Fibroblast of lung (primary cell): ENCODE measurements at regions not wholly inside any gene's neighbourhood (a gene's known extent, or its start where the extent isn't known, plus 50 kb on each side); places are given as distances from the start of the nearest gene placed in this dataset.

Experiments used
- DNase-seq, 2 donors: peaks; one replicate each; pipeline versions ENCODE4 v3.0.0 to v3.0.0-alpha.2; 2010; ENCODE audit warnings: low read depth in 2 of 2
- H2AFZ ChIP-seq: 2 replicates; pipeline ENCODE4 v1.5.1; 2012; ENCODE audit warnings: low read length, control low read depth, inconsistent platforms
- H3K27ac ChIP-seq: 2 replicates; pipeline ENCODE4 v1.5.1; 2011; ENCODE audit warnings: low read length, control low read depth; ENCODE audit not compliant: insufficient read depth
- H3K27me3 ChIP-seq: 2 replicates; pipeline ENCODE4 v1.5.1; 2011; ENCODE audit warnings: mild to moderate bottlenecking, low read length; ENCODE audit not compliant: control insufficient read depth, insufficient read depth
- H3K36me3 ChIP-seq: 2 replicates; pipeline ENCODE4 v1.5.1; 2011; ENCODE audit warnings: low read length; ENCODE audit not compliant: control insufficient read depth, insufficient read depth
- H3K4me1 ChIP-seq: 2 replicates; pipeline ENCODE4 v1.5.1; 2011; ENCODE audit warnings: low read length; ENCODE audit not compliant: control insufficient read depth, insufficient read depth; ENCODE audit errors: extremely low read depth
- H3K4me2 ChIP-seq: 2 replicates; pipeline ENCODE4 v1.5.1; 2011; ENCODE audit warnings: low read length, control low read depth; ENCODE audit not compliant: insufficient read depth; ENCODE audit errors: extremely low read depth
- H3K4me3 ChIP-seq, 4 experiments: fragments of 200-600 bp in 1 of 4; sonication (generic) in 1 of 4; replicated peaks in 1 of 4; 2 replicates each; pipeline ENCODE4 v1.5.1; 2011 to 2016; ENCODE audit warnings: low read length in 4 of 4, low read depth in 3 of 4, mild to moderate bottlenecking in 3 of 4, control low read depth in 2 of 4, inconsistent platforms in 1 of 4, mixed read lengths in 1 of 4; ENCODE audit not compliant: insufficient read depth in 1 of 4; ENCODE audit errors: control extremely low read depth in 1 of 4
- H3K79me2 ChIP-seq: 2 replicates; pipeline ENCODE4 v1.5.1; 2012; ENCODE audit warnings: mild to moderate bottlenecking, low read length, inconsistent platforms; ENCODE audit not compliant: control insufficient read depth, insufficient read depth
- H3K9ac ChIP-seq: 2 replicates; pipeline ENCODE4 v1.5.1; 2011; ENCODE audit warnings: mild to moderate bottlenecking, low read length, control low read depth; ENCODE audit not compliant: insufficient read depth
- H3K9me3 ChIP-seq: 2 replicates; pipeline ENCODE4 v1.5.1; 2012; ENCODE audit warnings: low read depth, low read length; ENCODE audit not compliant: control insufficient read depth, insufficient read depth
- H4K20me1 ChIP-seq: 2 replicates; pipeline ENCODE4 v1.5.1; 2011; ENCODE audit warnings: low read length; ENCODE audit not compliant: control insufficient read depth, insufficient read depth; ENCODE audit errors: extremely low read depth
- EZH2 ChIP-seq: IDR thresholded peaks from 2 replicates; pipeline ENCODE4 v1.5.1; 2012; ENCODE audit warnings: low read length, control low read depth, mild to moderate bottlenecking; ENCODE audit errors: missing control alignments
- TF ChIP-seq, protein P1 (sequence below), 2 donors: IDR thresholded peaks in 1 of 2; conservative IDR thresholded peaks in 1 of 2; 1 replicate in 1 of 2; 2 replicates in 1 of 2; pipeline ENCODE4 v1.5.1; 2011 to 2012; ENCODE audit warnings: low read length in 2 of 2, control low read depth in 1 of 2, inconsistent platforms in 1 of 2, low read depth in 1 of 2, mild to moderate bottlenecking in 1 of 2

DNA sequence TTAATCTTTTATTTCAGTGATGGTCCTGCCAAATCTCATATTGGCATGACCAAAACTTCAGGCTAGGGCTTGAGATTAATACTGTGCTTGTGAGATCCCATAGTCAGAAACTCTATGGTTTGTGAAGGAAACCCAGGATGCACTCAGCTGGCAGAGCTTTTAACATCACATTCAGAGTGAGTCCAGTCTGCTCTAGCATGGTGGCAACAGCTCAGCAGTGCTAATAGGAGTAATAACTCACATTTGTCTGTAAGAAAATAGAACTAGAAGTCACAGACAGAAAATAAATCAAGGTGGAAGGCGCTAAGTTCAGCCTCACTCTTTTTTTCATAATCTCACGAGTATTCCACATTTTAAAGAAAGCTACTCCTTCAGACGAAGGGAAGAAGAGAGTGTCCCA lies 549.3 kb upstream of the TENM4 start:
- no peak for DNase-seq
- TF ChIP-seq, protein P1, sequence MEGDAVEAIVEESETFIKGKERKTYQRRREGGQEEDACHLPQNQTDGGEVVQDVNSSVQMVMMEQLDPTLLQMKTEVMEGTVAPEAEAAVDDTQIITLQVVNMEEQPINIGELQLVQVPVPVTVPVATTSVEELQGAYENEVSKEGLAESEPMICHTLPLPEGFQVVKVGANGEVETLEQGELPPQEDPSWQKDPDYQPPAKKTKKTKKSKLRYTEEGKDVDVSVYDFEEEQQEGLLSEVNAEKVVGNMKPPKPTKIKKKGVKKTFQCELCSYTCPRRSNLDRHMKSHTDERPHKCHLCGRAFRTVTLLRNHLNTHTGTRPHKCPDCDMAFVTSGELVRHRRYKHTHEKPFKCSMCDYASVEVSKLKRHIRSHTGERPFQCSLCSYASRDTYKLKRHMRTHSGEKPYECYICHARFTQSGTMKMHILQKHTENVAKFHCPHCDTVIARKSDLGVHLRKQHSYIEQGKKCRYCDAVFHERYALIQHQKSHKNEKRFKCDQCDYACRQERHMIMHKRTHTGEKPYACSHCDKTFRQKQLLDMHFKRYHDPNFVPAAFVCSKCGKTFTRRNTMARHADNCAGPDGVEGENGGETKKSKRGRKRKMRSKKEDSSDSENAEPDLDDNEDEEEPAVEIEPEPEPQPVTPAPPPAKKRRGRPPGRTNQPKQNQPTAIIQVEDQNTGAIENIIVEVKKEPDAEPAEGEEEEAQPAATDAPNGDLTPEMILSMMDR (conservative IDR thresholded peaks at IDR 0.05 in 1 of 2, IDR thresholded peaks at IDR 0.05 in 1 of 2; ENCODE audit: low read depth in 1 of 2, low read length in 2 of 2), result no peak
- no peak for TF ChIP-seq EZH2
- Histone ChIP-seq H2AFZ (no peak overlapping the region), H3K79me2 (no peaks in the 10 kb centered on the region), H3K27ac (no peak overlapping the region), H3K27me3 (no peaks in the 10 kb centered on the region), H3K9me3 (no peaks in the 10 kb centered on the region), H3K4me3 (no peak overlapping the region), H3K9ac (no peak overlapping the region), H3K36me3 (no peaks in the 10 kb centered on the region), H3K4me1 (no peaks in the 10 kb centered on the region), H3K4me2 (no peak overlapping the region), H4K20me1 (no peaks in the 10 kb centered on the region)

DNA sequence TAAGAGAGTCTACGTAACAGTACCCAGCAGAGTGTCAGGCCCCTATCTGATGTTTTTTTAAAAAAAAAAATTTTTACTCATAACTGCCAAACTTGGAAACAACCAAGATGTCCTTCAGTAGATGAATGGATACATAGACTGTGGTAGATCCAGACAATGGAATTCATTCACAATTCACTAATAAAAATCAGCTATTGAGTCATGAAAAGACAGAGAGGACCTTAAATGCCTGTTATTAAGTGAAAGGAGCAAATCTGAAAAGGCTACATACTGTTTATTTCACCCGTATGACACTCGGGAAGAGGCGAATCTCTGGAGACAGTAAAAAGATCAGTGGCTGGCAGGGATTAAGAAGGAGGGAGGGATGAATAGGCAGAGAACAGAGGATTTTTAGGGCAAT lies 541.4 kb upstream of the TENM4 start:
- TF ChIP-seq, protein P1 (conservative IDR thresholded peaks at IDR 0.05 in 1 of 2, IDR thresholded peaks at IDR 0.05 in 1 of 2; ENCODE audit: low read depth in 1 of 2, low read length in 2 of 2), result no peak
- no peak for TF ChIP-seq EZH2
- H3K36me3 ChIP-seq, result no peaks in the 10 kb centered on the region
- DNase-seq, result no peak
- H3K79me2 ChIP-seq, result no peaks in the 10 kb centered on the region
- H3K4me1 ChIP-seq, result no peaks in the 10 kb centered on the region
- H3K4me2 ChIP-seq, result no peak overlapping the region
- H3K27me3 ChIP-seq, result no peaks in the 10 kb centered on the region
- no peaks in the 10 kb centered on the region for H4K20me1 ChIP-seq
- no peak overlapping the region for H3K4me3 ChIP-seq
- H3K27ac ChIP-seq, result no peak overlapping the region
- H3K9ac ChIP-seq, result no peak overlapping the region
- H2AFZ ChIP-seq, result no peak overlapping the region
- H3K9me3 ChIP-seq, result no peaks in the 10 kb centered on the region

DNA sequence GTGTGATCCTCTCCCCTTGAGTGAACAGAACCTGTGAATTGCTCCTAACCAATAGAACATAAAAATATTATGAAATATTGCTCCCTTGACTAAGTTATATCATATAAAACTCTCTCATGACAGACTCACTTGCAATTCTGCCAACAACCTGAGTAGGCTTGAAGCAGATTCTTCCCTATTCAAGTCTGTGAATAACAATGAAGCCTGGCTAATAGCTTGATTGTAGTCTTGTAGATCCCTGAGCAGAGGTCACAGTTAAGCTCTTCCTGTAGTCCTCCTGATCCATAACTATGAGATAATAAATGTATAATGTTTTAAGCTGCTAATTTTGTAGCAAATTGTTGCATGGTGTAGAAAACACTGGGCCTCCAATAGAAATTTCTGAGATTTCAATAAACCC lies 540.1 kb upstream of the TENM4 start:
- H3K9ac ChIP-seq, result no peak overlapping the region
- H3K4me3 ChIP-seq, result no peak overlapping the region
- H3K4me1 ChIP-seq, result no peaks in the 10 kb centered on the region
- no peak for TF ChIP-seq EZH2
- no peak overlapping the region for H3K27ac ChIP-seq
- H3K9me3 ChIP-seq, result no peaks in the 10 kb centered on the region
- H2AFZ ChIP-seq, result no peak overlapping the region
- H3K4me2 ChIP-seq, result no peak overlapping the region
- no peaks in the 10 kb centered on the region for H3K36me3 ChIP-seq
- H3K27me3 ChIP-seq, result no peaks in the 10 kb centered on the region
- no peak for DNase-seq
- no peaks in the 10 kb centered on the region for H3K79me2 ChIP-seq
- H4K20me1 ChIP-seq, result no peaks in the 10 kb centered on the region
